Activated CD4-positive, alpha-beta T cell treated with anti-CD3 and anti-CD28 coated beads, Interleukin-10, Interleukin-2, amounts not matched to agents 100 ng/mL and 50 ng/mL, durations not matched to agents 16 hours and 8 hours (primary cell): ENCODE measurements at regions not wholly inside any gene's neighbourhood (a gene's known extent, or its start where the extent isn't known, plus 50 kb on each side); places are given as distances from the start of the nearest gene placed in this dataset.
"Not testable (repeated sequence)": the region's sequence is repeated elsewhere in the genome, so short reads cannot be mapped to it uniquely, and the experiment has no call there.

Experiments used
- DNase-seq: peaks from one replicate; pipeline ENCODE4 v3.0.0-alpha.2; 2020

DNA sequence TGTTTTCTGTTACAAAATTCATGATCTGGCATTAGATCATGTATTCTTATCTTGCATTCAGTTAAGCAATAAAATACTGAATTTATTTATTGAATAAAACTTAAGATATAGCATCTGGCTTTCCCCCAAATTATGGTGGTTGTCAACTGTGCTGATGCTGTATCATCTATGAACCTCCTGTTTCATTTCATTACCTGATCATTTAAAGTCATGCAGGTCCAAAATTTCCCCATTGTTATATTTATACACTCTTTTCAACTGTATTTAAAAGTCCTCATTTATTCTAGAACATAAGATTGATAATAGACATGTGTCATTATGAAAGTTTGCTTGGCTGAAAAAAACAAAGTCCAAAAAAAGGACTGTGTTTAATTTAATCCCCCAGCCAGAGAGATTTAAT lies 627.4 kb upstream of the ADGRB3 start:
- no peak for DNase-seq

- DNase-seq: no peak
Measured at GRCh38 chr6:67986694-67987232, 648.3 kb upstream of the ADGRB3 start.

- DNase-seq: no peak
Measured at GRCh38 chr6:67976486-67976885, 658.6 kb upstream of the ADGRB3 start.

DNA sequence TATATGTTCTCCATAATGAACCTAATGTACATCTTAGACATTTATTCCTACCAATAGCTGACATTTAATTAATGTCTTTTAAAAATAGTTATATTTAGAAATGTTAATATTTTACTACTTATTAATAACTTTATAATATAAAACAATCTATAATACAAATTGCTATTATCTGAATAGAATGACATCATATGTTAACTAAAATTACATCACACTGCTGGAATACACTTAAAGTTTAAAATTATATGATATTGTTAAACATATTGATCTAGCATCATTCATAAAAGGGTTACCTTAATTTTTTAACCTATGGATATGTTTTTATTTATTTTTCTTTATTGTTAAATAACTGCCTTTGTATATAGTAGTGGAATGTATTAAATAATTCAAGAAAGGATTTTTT lies 660.2 kb upstream of the ADGRB3 start:
- DNase-seq: no peak

GRCh38 chr6:67971812-67972211 lies 663.3 kb upstream of the ADGRB3 start:
- DNase-seq: no peak

DNA sequence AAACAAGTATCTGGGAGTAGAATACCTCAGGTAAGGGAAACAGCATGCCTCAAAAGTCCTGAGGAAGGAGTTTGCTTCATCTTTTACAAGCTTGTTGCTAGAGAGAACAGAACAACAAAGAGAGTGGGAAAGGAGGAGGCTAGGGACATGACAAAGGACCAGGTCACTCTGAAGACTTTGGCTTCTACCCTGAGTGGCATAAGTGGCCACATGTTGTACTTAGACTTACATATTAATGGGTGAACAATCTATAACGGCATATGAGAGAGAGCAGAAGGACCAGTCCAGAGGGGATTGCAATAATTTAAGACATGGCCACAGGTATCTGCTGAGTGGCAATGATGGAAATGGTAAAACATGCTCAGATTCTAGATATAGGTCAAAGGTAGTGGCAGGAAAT lies 668.3 kb upstream of the ADGRB3 start:
- DNase-seq: no peak

DNA sequence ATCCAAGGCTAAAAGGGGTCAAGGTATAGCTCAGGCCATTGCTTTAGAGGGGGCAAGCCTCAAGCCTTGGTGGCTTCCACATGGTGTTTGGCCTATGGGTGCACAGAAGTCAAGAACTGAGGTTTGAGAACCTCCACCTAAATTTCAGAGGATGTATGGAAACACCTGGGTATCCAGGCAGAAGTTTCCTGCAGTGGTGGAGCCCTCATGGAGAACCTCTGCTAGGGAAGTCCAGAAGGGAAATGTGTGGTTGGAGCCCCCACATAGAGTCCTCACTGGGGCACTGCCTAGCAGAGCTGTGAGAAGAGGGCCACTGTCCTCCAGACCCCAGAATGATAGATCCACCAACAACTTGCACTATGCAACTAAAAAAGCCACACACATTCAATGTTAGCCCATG lies 678.7 kb upstream of the ADGRB3 start:
- no peak for DNase-seq

DNA sequence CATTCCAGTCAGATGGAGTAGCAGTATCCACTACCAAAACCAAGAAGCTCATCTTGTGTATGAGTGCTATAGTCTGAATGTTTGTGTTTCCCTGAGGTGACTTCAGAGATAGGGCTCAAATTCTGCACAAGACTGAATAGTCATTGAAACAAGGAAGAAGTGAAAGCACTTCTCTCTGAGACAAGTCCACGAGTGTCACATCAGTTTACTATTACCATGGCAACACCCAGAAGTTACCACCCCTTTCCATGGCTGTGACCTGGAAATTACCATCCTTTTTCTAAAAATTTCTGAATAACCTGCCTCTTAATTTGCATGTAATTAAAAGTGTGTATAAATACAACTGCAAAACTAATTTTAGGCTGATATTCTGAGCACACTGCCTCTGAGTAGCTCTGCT lies 682.1 kb upstream of the ADGRB3 start:
- DNase-seq: no peak

- DNase-seq: no peak
Measured at GRCh38 chr6:67952121-67952520, 683.0 kb upstream of the ADGRB3 start.

- not testable (repeated sequence) for DNase-seq
Measured at GRCh38 chr6:67947762-67948161, 687.3 kb upstream of the ADGRB3 start.

- no peak for DNase-seq
Measured at GRCh38 chr6:67935976-67936477, 699.1 kb upstream of the ADGRB3 start.

- DNase-seq: no peak
Measured at GRCh38 chr6:67933278-67933677, 701.8 kb upstream of the ADGRB3 start.

- not testable (repeated sequence) for DNase-seq
Measured at GRCh38 chr6:67922588-67922987, 712.5 kb upstream of the ADGRB3 start.

GRCh38 chr6:67920040-67920439 lies 715.0 kb upstream of the ADGRB3 start:
- not testable (repeated sequence) for DNase-seq

GRCh38 chr6:67916399-67916798 lies 718.7 kb upstream of the ADGRB3 start:
- DNase-seq: no peak

GRCh38 chr6:67914419-67914818 lies 720.7 kb upstream of the ADGRB3 start:
- no peak for DNase-seq

GRCh38 chr6:67909354-67909753 lies 725.7 kb upstream of the ADGRB3 start:
- no peak for DNase-seq

GRCh38 chr6:67908379-67908778 lies 726.7 kb upstream of the ADGRB3 start:
- DNase-seq: no peak

DNA sequence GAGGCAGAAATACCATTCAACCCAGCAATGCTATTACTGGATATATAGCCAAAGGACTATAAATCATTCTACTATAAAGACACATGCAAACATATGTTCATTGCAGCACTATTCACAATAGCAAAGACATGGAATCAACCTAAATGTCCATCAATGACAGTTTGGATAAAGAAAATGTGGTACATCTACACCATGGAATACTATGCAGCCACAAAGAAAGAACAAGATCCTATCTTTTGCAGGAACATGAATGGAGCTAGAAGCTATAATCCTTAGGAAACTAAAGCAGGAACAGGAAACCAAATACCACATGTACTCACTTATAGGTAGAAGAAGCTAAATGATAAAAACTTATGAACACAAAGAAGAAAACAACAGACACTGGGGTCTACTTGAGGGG lies 730.3 kb upstream of the ADGRB3 start:
- DNase-seq: not testable (repeated sequence)

DNA sequence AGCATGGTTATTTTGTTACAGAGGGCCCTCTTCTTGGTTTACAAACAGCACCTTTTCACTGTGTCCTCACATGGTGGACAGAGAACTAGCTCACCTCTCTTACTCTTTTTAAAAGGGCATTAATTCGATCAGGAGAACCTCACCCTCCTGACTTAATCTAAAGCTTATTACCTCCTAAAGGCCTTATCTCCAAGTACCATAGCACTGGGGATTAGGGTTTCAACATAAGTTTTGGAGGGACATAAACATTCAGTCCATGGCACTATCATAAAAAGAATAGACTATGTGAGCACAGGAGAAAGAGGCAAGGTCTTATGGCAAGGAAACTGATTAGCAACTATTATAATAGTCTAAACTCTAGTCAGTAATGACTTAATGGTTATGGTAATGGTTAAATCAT lies 736.2 kb upstream of the ADGRB3 start:
- DNase-seq: no peak

DNA sequence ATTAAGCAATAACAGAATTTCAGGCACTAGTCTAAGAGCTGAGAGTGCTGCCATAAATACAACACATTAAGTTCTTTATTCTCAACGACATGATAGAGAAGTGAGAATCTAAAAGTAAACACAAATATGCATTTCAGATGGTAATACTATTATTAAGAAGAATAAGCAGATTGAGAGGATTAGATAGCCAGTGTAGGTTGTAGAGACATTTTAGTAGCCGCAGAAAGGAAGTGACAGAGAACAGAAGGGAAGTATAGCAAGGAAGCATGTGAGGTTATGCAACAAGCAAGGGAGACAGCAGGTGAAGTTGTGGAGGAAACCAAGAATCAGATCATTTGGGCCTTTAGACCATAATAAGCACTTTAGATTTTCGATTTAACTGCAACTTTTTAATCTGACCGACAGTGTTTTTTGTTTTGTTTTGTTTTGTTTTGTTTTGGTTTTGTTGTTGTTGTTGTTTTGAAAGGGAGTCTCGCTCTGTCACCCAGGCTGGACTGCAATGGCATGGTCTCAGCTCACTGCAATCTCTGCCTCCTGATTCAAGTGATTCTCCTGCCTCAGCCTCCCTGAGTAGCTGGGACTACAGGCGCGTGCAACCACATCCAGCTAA lies 737.0 kb upstream of the ADGRB3 start:
- no peak for DNase-seq

DNA sequence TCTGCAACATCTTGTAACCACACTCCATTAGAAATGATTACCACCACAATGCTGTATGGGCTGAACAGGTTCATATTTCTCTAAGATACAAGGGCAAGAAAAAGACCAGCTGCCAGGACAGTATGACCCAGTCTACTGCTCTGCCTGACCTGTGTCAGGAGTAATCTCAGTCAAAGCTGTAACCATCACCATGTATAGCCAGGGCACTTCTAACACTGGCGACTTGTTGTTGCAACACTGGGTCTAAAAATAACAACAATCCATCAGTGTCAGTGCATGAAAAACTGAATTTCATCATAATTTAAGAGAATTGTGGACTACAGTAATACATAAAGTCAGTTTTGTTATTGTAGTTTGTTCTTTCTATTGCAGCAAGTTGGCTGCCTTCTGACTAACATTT lies 738.6 kb upstream of the ADGRB3 start:
- no peak for DNase-seq

DNA sequence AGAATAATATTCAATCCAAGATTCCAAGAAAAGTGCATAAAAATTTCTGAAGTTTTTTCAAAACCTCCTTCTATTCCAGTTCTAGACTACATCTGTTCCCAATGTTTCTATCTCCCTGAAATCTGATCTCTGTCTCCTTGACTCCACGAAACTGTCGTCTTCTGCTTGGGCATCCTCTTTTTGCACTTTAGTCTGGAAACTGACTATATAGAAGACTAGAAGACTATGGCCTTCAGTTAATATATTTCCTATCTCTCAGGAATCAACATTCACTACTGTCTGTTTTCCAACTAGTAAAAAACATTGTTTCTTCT lies 745.4 kb upstream of the ADGRB3 start:
- DNase-seq: no peak

DNA sequence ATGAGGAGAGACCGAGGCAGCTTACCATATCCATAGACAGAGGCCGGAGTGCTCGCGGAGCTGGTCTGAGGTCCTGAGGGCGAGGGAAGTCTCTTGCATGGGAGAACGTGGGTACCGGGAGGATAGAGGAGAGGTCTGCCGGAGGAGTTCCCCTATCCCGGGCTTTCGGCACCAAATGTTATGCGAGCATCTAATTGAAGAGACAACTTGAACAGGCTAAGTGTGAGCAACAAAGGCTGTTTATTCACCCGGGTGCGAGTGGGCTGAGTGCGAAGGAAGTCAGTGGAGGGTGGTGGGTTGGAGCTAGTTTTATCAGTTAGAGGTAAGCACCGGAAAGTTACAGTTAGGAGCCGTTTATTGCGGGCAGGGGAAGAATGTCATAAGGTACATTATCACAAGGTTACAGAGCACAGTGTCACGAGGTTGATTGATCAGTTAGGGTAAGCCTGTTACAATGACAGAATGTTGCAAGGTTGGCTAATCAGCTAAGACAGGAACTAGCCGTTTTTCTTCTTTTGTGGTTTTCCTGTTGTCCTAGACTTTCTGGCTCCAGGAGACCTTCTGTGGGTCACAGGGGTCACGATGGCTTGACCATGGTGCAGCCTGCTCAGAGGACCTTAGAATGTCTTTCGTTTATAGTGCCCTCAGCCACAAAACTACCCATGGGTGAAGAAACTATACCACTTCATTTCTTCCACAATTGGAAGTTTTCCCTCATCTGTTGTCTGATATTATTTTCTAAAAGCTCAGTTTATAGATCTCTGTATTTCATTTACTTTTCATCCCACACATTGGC lies 746.0 kb upstream of the ADGRB3 start:
- no peak for DNase-seq

- DNase-seq: no peak
Measured at GRCh38 chr6:67888546-67888885, 746.6 kb upstream of the ADGRB3 start.
